ENCODE measurements at regions not wholly inside any gene's neighbourhood (a gene's known extent, or its start where the extent isn't known, plus 50 kb on each side); places are given as distances from the start of the nearest gene placed in this dataset.
"Not testable (repeated sequence)": the region's sequence is repeated elsewhere in the genome, so short reads cannot be mapped to it uniquely, and the experiment has no call there.

GRCh38 chr4:134122903-134123302, 78.7 kb downstream of the PABPC4L start:
- DNase-seq (ENCODE audit: low spot score): no peak
- no peak for TF ChIP-seq CTCF (IDR thresholded peaks at IDR 0.05; ENCODE audit: extremely low read depth, missing control alignments)

GRCh38 chr4:134117392-134118183, 84.0 kb downstream of the PABPC4L start:
- no peak for TF ChIP-seq CTCF (IDR thresholded peaks at IDR 0.05; ENCODE audit: extremely low read depth, missing control alignments)
- DNase-seq (ENCODE audit: low spot score): no peak

DNA sequence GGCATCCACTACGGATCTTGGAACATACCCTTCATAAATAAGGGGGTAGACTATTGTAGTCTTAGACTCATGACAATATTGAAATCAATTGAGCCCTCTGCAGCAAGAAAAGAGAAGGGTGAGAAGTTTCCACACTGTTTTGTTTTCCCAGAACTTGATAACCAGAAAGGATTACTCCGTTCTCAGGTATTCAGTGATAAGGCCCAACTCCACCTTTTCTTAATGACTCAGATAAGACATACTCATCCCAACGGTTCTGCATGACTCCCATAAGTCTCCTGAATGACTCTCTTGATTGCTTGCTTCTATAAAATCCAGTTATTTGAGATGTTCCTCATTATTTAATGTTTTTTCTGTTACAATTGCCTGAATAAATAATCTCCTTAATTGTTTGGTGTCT, 111.7 kb downstream of the PABPC4L start:
- no peak for TF ChIP-seq CTCF (IDR thresholded peaks at IDR 0.05; ENCODE audit: extremely low read depth, missing control alignments)
- DNase-seq (ENCODE audit: low spot score): no peak

DNA sequence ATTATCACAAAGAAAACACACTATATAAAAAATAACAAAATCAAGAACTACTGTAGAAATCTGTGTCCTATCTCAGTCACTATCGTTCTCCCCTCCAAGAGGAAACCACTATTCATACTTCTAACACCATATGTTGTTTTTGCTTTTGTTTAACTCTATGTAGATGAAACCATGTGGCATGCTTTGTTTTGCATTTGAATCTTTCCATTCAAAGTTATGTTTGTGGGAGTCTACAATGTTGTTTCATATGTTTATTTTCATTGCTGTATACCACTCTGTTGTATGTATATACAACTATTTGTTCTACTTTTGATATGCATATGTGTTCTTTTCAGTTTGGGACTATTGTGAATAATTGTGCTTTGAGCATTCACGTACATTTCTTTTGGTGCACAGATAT, 116.1 kb downstream of the PABPC4L start:
- no peak for DNase-seq (ENCODE audit: low spot score)
- TF ChIP-seq CTCF (IDR thresholded peaks at IDR 0.05; ENCODE audit: extremely low read depth, missing control alignments): no peak

- not testable (repeated sequence) for DNase-seq (ENCODE audit: low spot score)
Measured at GRCh38 chr4:134079085-134079484, 122.5 kb downstream of the PABPC4L start.

GRCh38 chr4:134078230-134078914, 123.2 kb downstream of the PABPC4L start:
- peak; percentile 12 for DNase-seq (ENCODE audit: low spot score)
- TF ChIP-seq CTCF (IDR thresholded peaks at IDR 0.05; ENCODE audit: extremely low read depth, missing control alignments): no peak

DNA sequence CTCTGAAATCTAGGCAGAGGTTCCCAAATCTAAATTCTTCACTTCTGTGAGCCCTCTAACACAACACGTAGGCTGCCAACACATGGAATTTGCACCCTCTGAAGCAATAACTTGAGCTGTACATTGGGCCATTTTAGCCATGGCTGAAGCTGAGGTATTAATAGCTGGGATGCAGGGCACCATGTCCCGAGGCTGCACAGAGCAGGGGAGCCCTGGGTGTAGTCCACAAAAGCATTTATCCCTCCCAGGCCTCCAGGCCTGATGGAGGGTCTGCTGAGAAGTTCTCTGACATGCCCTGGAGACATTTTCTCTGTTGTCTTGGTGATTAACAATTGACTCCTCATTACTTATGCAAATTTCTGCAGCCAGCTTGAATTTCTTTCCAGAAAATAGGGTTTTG, 127.9 kb downstream of the PABPC4L start:
- TF ChIP-seq CTCF (IDR thresholded peaks at IDR 0.05; ENCODE audit: extremely low read depth, missing control alignments): no peak
- no peak for DNase-seq (ENCODE audit: low spot score)

Measured in GM20000 (cell line).